ENCODE measurements at regions not wholly inside any gene's neighbourhood (a gene's known extent, or its start where the extent isn't known, plus 50 kb on each side); places are given as distances from the start of the nearest gene placed in this dataset.
"Not testable (repeated sequence)": the region's sequence is repeated elsewhere in the genome, so short reads cannot be mapped to it uniquely, and the experiment has no call there.

DNA sequence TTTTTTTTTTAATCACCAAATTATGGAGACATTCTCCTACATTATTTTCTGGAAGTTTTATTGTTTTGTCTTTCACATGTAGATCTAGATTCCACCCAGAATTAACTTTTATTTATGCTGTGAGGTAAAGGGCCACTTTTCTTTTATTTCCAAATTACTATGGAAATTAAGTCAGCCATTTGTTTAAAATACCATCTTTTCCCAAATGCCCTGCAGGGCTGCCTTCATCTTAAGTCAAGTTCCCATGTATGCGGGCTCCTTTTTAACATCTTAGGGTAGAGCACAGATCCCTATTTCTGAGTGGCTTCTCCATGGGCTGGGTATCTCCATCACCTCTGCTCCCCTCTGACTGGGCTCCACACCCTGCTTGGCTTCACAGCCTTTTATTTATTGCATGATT lies 348.4 kb downstream of the SOX4 start:
- H4K91ac ChIP-seq (ENCODE audit: low read depth, low read length): no peak overlapping the region
- peaks cover 2% of the 10 kb centered on the region for H3K79me1 ChIP-seq (ENCODE audit: low read length)
- no peak overlapping the region for H2BK12ac ChIP-seq (ENCODE audit: low read length)
- H3K9me3 ChIP-seq (ENCODE audit: insufficient read depth, low read depth, low read length): no peaks in the 10 kb centered on the region
- H3K18ac ChIP-seq (ENCODE audit: low read length): no peak overlapping the region
- H3K4me3 ChIP-seq (ENCODE audit: low read depth, low read length): no peak overlapping the region
- peaks cover 3 to 7% of the 10 kb centered on the region in 2 experiments for H3K4me1 ChIP-seq (ENCODE audit: control insufficient read depth in 1 of 2, insufficient read depth in 2 of 2, low read length in 2 of 2)
- H3K79me2 ChIP-seq (ENCODE audit: control insufficient read depth, insufficient read depth, low read length, poor library complexity): no peaks in the 10 kb centered on the region
- H3K4me2 ChIP-seq (ENCODE audit: low read length): no peak overlapping the region
- no peak overlapping the region for H3K14ac ChIP-seq (ENCODE audit: low read length)
- no peak overlapping the region for H2AFZ ChIP-seq (ENCODE audit: insufficient read depth, low read length, poor library complexity)
- no peak overlapping the region for H4K8ac ChIP-seq (ENCODE audit: low read depth, low read length)
- H2AK5ac ChIP-seq (ENCODE audit: low read length): no peak overlapping the region
- H4K12ac ChIP-seq (ENCODE audit: low read depth, low read length): no peak overlapping the region
- H3K27me3 ChIP-seq (ENCODE audit: insufficient read depth, low read length): no peaks in the 10 kb centered on the region
- peak; percentile 34 to 63 for DNase-seq
- no peak overlapping the region for H2BK120ac ChIP-seq (ENCODE audit: insufficient read depth, low read length, poor library complexity)
- no peak overlapping the region for H3K4ac ChIP-seq (ENCODE audit: low read depth, low read length)
- H3K23ac ChIP-seq (ENCODE audit: low read length): no peak overlapping the region
- WGBS (ENCODE audit: extremely low coverage, insufficient coverage, insufficient read length): no CpG with 5 or more reads among the region's 1 CpG
- H3K9ac ChIP-seq (ENCODE audit: low read length): no peak overlapping the region
- H3K36me3 ChIP-seq (ENCODE audit: control insufficient read depth in 1 of 2, insufficient read depth in 2 of 2, low read length in 2 of 2): peaks cover 0 to 2% of the 10 kb centered on the region in 2 experiments
- no peak overlapping the region for H2BK5ac ChIP-seq (ENCODE audit: low read depth, low read length, poor library complexity)
- no peak overlapping the region for H3K27ac ChIP-seq (ENCODE audit: low read depth, low read length)

DNA sequence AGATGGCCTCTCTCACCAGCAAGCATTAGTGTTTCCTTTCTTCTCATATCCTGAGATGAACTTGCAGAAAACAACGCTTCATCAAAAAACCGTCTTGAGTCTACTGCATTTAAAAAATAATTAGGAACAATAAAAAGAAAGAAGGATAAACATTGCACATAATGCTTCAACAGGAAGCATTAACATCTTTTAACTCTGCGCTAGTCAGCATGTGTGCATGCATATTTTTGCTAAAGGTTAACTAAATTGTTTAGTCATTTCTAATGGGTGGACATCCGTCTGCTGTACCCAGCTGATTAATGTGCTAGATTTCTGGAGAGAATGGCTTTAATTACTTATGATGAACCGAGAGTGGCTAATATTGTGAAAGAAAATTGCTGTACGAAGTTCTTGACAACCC lies 349.3 kb downstream of the SOX4 start:
- Histone ChIP-seq H2AK5ac (ENCODE audit: low read length) (no peak overlapping the region), H3K9ac (ENCODE audit: low read length) (no peak overlapping the region), H3K27me3 (ENCODE audit: insufficient read depth, low read length) (no peaks in the 10 kb centered on the region), H3K4me3 (ENCODE audit: low read depth, low read length) (no peak overlapping the region), H3K4ac (ENCODE audit: low read depth, low read length) (no peak overlapping the region), H4K8ac (ENCODE audit: low read depth, low read length) (no peak overlapping the region), H4K91ac (ENCODE audit: low read depth, low read length) (no peak overlapping the region), H3K27ac (ENCODE audit: low read depth, low read length) (no peak overlapping the region), H3K23ac (ENCODE audit: low read length) (no peak overlapping the region), H3K9me3 (ENCODE audit: insufficient read depth, low read depth, low read length) (no peaks in the 10 kb centered on the region), H2BK12ac (ENCODE audit: low read length) (no peak overlapping the region), H2BK5ac (ENCODE audit: low read depth, low read length, poor library complexity) (no peak overlapping the region), H3K4me1 (ENCODE audit: control insufficient read depth in 1 of 2, insufficient read depth in 2 of 2, low read length in 2 of 2) (peaks cover 5 to 7% of the 10 kb centered on the region in 2 experiments), H3K36me3 (ENCODE audit: control insufficient read depth in 1 of 2, insufficient read depth in 2 of 2, low read length in 2 of 2) (peaks cover 0 to 2% of the 10 kb centered on the region in 2 experiments), H3K14ac (ENCODE audit: low read length) (no peak overlapping the region), H3K79me2 (ENCODE audit: control insufficient read depth, insufficient read depth, low read length, poor library complexity) (no peaks in the 10 kb centered on the region), H3K79me1 (ENCODE audit: low read length) (peaks cover 4% of the 10 kb centered on the region), H3K18ac (ENCODE audit: low read length) (no peak overlapping the region), H4K12ac (ENCODE audit: low read depth, low read length) (no peak overlapping the region), H2BK120ac (ENCODE audit: insufficient read depth, low read length, poor library complexity) (no peak overlapping the region), H3K4me2 (ENCODE audit: low read length) (no peak overlapping the region), H2AFZ (ENCODE audit: insufficient read depth, low read length, poor library complexity) (no peak overlapping the region)
- no peak for DNase-seq
- no CpG with 5 or more reads among the region's 6 CpGs for WGBS (ENCODE audit: extremely low coverage, insufficient coverage, insufficient read length)

DNA sequence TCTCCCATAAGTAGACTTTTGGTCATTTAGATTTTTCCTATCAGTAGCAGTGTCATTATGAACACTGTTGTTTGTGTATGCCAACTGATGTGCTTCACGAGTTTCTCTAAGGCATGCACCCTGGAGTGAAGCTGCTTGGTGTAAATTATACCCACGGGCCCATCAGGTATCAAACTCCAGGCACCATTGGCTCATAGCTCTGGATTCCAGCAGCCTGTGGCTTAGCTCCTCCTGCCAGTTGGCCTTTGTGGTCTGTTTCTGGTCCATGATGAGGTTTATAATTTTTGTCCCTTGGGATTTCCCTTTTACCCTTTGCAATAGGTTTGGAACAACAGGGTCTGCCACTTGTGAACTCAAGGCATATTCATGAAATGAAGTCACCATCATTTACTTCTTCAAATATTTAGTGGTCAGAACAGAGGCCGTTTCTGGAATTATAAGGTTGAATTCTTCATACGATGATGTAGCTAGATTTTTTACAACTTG lies 350.5 kb downstream of the PRL start:
- Histone ChIP-seq H2AFZ (ENCODE audit: insufficient read depth, low read length, poor library complexity) (no peak overlapping the region), H3K36me3 (ENCODE audit: control insufficient read depth in 1 of 2, insufficient read depth in 2 of 2, low read length in 2 of 2) (peaks cover 0 to 2% of the 10 kb centered on the region in 2 experiments), H4K12ac (ENCODE audit: low read depth, low read length) (no peak overlapping the region), H3K9me3 (ENCODE audit: insufficient read depth, low read depth, low read length) (no peaks in the 10 kb centered on the region), H2BK12ac (ENCODE audit: low read length) (peak overlapping the region; percentile 86), H2AK5ac (ENCODE audit: low read length) (peak overlapping the region; percentile 88), H2BK5ac (ENCODE audit: low read depth, low read length, poor library complexity) (no peak overlapping the region), H3K27ac (ENCODE audit: low read depth, low read length) (peak overlapping the region; percentile 51), H4K91ac (ENCODE audit: low read depth, low read length) (peak overlapping the region; percentile 45), H3K4me3 (ENCODE audit: low read depth, low read length) (no peak overlapping the region), H2BK120ac (ENCODE audit: insufficient read depth, low read length, poor library complexity) (no peak overlapping the region), H3K79me2 (ENCODE audit: control insufficient read depth, insufficient read depth, low read length, poor library complexity) (no peaks in the 10 kb centered on the region), H4K8ac (ENCODE audit: low read depth, low read length) (no peak overlapping the region), H3K18ac (ENCODE audit: low read length) (no peak overlapping the region), H3K4ac (ENCODE audit: low read depth, low read length) (peak overlapping the region; percentile 35), H3K9ac (ENCODE audit: low read length) (no peak overlapping the region), H3K23ac (ENCODE audit: low read length) (no peak overlapping the region), H3K27me3 (ENCODE audit: insufficient read depth, low read length) (no peaks in the 10 kb centered on the region), H3K4me1 (ENCODE audit: control insufficient read depth in 1 of 2, insufficient read depth in 2 of 2, low read length in 2 of 2) (peaks cover 8 to 12% of the 10 kb centered on the region in 2 experiments), H3K79me1 (ENCODE audit: low read length) (peaks cover 4% of the 10 kb centered on the region), H3K4me2 (ENCODE audit: low read length) (no peak overlapping the region), H3K14ac (ENCODE audit: low read length) (peak overlapping the region; percentile 43)
- WGBS (ENCODE audit: extremely low coverage, insufficient coverage, insufficient read length): no CpG with 5 or more reads among the region's 4 CpGs
- DNase-seq: peak in 1 of 2 donors; percentile 43

DNA sequence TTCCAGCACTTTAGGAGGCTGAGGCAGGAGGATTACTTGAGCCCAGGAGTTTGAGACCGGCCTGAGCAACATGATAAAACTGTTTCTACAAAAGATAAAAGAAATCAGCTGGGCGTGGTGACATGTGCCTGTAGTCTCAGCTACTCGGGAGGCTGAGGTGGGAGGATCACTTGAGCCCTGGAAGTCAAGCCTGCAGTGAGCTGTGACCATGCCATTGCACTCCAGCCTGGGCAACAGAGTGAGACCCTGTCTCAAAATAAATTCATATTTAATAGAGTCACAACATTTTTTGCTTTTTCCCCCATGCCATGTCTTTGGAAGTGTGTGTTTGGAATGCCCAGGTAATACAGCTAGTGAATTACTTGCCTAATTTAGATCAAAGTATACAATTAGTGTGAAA lies 349.6 kb downstream of the PRL start:
- H3K4me3 ChIP-seq (ENCODE audit: low read depth, low read length); H2AK5ac ChIP-seq (ENCODE audit: low read length); H3K4me2 ChIP-seq (ENCODE audit: low read length); H3K27me3 ChIP-seq (ENCODE audit: insufficient read depth, low read length); H4K8ac ChIP-seq (ENCODE audit: low read depth, low read length); H2AFZ ChIP-seq (ENCODE audit: insufficient read depth, low read length, poor library complexity); H3K18ac ChIP-seq (ENCODE audit: low read length); H3K4ac ChIP-seq (ENCODE audit: low read depth, low read length); H3K9me3 ChIP-seq (ENCODE audit: insufficient read depth, low read depth, low read length); H2BK12ac ChIP-seq (ENCODE audit: low read length); H3K23ac ChIP-seq (ENCODE audit: low read length); H3K79me2 ChIP-seq (ENCODE audit: control insufficient read depth, insufficient read depth, low read length, poor library complexity); H3K79me1 ChIP-seq (ENCODE audit: low read length); H4K12ac ChIP-seq (ENCODE audit: low read depth, low read length); H3K14ac ChIP-seq (ENCODE audit: low read length); H3K36me3 ChIP-seq (ENCODE audit: control insufficient read depth in 1 of 2, insufficient read depth in 2 of 2, low read length in 2 of 2); H3K9ac ChIP-seq (ENCODE audit: low read length): not testable (repeated sequence)
- Histone ChIP-seq H2BK120ac (ENCODE audit: insufficient read depth, low read length, poor library complexity) (peak overlapping the region; percentile 57), H4K91ac (ENCODE audit: low read depth, low read length) (peak overlapping the region; percentile 67), H3K4me1 (ENCODE audit: control insufficient read depth in 1 of 2, insufficient read depth in 2 of 2, low read length in 2 of 2) (peaks cover 8 to 12% of the 10 kb centered on the region in 2 experiments), H3K27ac (ENCODE audit: low read depth, low read length) (peak overlapping the region; percentile 51), H2BK5ac (ENCODE audit: low read depth, low read length, poor library complexity) (peak overlapping the region; percentile 30)
- peak in 1 of 2 donors; percentile 17 for DNase-seq
- no CpG with 5 or more reads among the region's 3 CpGs for WGBS (ENCODE audit: extremely low coverage, insufficient coverage, insufficient read length)

Data from trophoblast cell (in vitro differentiated cells and primary cell).